NB4 (cell line): ENCODE measurements at regions not wholly inside any gene's neighbourhood (a gene's known extent, or its start where the extent isn't known, plus 50 kb on each side); places are given as distances from the start of the nearest gene placed in this dataset.
A peak's percentile ranks its signal among the peaks of the same experiment; 100 is the strongest.
"Not testable (repeated sequence)": the region's sequence is repeated elsewhere in the genome, so short reads cannot be mapped to it uniquely, and the experiment has no call there.

Experiments
- DNase-seq: peaks from one replicate; pipeline ENCODE4 v3.0.0; 2010; ENCODE audit warnings: low read depth
- H3K4me3 ChIP-seq: one replicate; pipeline ENCODE4 v1.5.1; 2011; ENCODE audit warnings: mild to moderate bottlenecking, low read depth, low read length, moderate library complexity
- MYC ChIP-seq: IDR thresholded peaks from 2 replicates; pipeline ENCODE4 v1.6.1; 2011; ENCODE audit warnings: low read depth, low read length
- POLR2A ChIP-seq: IDR thresholded peaks from 2 replicates; pipeline ENCODE4 v1.6.1; 2011; ENCODE audit warnings: mild to moderate bottlenecking; ENCODE audit not compliant: insufficient read length; ENCODE audit errors: extremely low read depth
- TF ChIP-seq, protein P1 (sequence below): IDR thresholded peaks from 2 replicates; pipeline ENCODE4 v1.6.1; 2011; ENCODE audit warnings: low read depth, low read length
- TF ChIP-seq, protein P2 (sequence below): IDR thresholded peaks from one replicate; pipeline ENCODE4 v1.5.1; 2012; ENCODE audit warnings: low read depth, low read length

DNA sequence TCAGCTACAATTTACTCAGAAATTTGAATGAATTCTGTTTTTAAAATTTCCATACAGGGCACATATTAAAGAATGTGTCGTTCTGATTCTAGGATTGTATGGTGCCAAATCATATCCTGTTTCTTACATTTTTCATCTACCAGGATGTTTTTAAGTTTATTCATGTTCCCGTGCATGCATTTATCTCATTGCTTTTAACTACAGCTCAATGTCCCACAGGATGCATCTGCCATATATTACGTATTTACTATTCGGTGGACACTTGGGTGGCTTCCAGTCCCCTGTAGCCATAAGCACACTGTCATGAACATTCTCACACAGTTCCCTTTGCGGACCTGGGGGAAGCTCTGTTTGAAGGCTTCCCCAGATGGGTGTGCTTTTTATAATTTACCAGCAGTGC lies 122.3 kb downstream of the CCDC71L start:
- TF ChIP-seq, protein P1, sequence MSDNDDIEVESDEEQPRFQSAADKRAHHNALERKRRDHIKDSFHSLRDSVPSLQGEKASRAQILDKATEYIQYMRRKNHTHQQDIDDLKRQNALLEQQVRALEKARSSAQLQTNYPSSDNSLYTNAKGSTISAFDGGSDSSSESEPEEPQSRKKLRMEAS: no peak
- no peak for TF ChIP-seq POLR2A
- no peak for TF ChIP-seq MYC
- TF ChIP-seq, protein P2, sequence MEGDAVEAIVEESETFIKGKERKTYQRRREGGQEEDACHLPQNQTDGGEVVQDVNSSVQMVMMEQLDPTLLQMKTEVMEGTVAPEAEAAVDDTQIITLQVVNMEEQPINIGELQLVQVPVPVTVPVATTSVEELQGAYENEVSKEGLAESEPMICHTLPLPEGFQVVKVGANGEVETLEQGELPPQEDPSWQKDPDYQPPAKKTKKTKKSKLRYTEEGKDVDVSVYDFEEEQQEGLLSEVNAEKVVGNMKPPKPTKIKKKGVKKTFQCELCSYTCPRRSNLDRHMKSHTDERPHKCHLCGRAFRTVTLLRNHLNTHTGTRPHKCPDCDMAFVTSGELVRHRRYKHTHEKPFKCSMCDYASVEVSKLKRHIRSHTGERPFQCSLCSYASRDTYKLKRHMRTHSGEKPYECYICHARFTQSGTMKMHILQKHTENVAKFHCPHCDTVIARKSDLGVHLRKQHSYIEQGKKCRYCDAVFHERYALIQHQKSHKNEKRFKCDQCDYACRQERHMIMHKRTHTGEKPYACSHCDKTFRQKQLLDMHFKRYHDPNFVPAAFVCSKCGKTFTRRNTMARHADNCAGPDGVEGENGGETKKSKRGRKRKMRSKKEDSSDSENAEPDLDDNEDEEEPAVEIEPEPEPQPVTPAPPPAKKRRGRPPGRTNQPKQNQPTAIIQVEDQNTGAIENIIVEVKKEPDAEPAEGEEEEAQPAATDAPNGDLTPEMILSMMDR: no peak
- no peak overlapping the region for H3K4me3 ChIP-seq
- DNase-seq: no peak

GRCh38 chr7:106537119-106537518 lies 123.8 kb downstream of the CCDC71L start:
- DNase-seq: no peak
- TF ChIP-seq, protein P2: no peak
- TF ChIP-seq MYC (no peak), POLR2A (no peak)
- TF ChIP-seq, protein P1: no peak

DNA sequence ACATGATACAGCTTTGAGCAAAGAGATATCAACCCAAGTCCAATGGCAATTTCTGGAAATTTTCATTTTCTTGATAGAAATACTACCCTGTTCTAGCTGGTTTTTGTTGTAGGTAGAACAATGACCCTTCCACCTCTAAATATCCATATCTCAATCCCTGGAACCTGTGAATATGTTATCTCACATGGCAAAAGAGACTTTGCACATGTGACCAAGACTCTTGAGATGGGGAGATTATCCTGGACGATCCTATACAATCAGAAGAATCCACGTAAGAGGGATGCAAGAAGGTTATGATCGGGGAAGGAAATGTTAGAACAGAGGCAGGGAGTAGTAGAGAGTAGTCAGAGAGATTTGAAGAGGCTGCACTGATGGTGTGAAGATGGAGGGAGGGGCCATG lies 124.9 kb downstream of the CCDC71L start:
- TF ChIP-seq, protein P2: no peak
- TF ChIP-seq, protein P1: no peak
- TF ChIP-seq POLR2A (no peak), MYC (no peak)
- DNase-seq: no peak
- no peak overlapping the region for H3K4me3 ChIP-seq

More at GRCh38 chr7:106537119-106537518, 123.8 kb downstream of the CCDC71L start:
- H3K4me3 ChIP-seq: no peak overlapping the region

DNA sequence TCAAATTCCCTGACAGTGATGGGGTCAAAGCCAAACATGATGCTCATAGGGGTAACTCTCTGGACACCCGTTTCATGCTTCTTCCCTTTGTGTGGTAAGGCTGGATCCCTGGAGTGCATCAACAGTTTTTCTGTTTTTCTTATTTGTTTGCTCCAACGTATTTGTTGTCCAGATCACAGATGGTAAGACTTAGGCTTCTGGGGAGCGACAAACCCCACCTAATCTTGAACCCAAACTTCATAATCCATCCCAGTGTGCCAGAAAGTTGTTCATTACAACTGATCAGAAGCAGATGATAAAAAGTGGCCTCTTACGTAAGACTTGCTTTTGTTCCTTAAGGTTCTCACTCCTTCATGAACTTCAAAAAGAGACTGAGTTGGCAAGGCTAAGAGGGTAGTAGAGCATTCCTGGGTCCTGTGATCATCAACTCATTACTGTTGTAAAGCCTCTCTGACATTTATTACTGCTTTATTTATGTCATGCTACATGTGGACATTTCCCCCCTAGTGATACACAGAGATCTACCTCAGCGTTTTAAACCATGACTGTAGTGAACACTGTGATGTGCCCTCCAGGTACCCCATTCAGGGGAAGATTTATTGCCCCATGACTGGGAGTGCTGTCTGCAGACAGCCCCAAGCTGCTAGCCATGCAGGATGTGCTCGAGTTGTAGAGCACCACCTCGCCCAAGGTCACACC lies 125.6 kb downstream of the CCDC71L start:
- H3K4me3 ChIP-seq: no peak overlapping the region
- TF ChIP-seq, protein P1: no peak
- TF ChIP-seq MYC (no peak), POLR2A (no peak)
- TF ChIP-seq, protein P2: no peak
- DNase-seq: no peak

GRCh38 chr7:106534271-106534846 lies 126.6 kb downstream of the CCDC71L start:
- H3K4me3 ChIP-seq: no peak overlapping the region
- no peak for DNase-seq
- TF ChIP-seq, protein P2: no peak
- TF ChIP-seq MYC (no peak), POLR2A (no peak)
- TF ChIP-seq, protein P1: no peak

GRCh38 chr7:106530183-106530582 lies 130.8 kb downstream of the CCDC71L start:
- not testable (repeated sequence) for H3K4me3 ChIP-seq
- peak; percentile 28 for DNase-seq

DNA sequence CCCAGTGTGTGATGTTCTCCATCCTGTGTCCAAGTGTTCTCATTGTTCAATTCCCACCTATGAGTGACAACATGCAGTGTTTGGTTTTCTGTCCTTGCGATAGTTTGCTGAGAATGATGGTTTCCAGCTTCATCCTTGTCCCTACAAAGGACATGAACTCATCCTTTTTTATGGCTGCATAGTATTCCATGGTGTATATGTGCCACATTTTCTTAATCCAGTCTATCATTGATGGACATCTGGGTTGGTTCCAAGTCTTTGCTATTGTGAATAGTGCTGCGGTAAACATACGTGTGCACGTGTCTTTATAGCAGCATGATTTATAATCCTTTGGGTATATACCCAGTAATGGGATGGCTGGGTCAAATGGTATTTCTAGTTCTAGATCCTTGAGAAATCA lies 134.3 kb downstream of the CCDC71L start:
- not testable (repeated sequence) for DNase-seq

More for the DNA sequence above, 134.3 kb downstream of the CCDC71L start:
- H3K4me3 ChIP-seq: not testable (repeated sequence)
